ENCODE measurements at regions not wholly inside any gene's neighbourhood (a gene's known extent, or its start where the extent isn't known, plus 50 kb on each side); places are given as distances from the start of the nearest gene placed in this dataset.
"Not testable (repeated sequence)": the region's sequence is repeated elsewhere in the genome, so short reads cannot be mapped to it uniquely, and the experiment has no call there.

GRCh38 chr12:25319233-25319984 lies 68.7 kb upstream of the KRAS start:
- Histone ChIP-seq H3K27me3 (no peaks in the 10 kb centered on the region), H4K20me1 (no peaks in the 10 kb centered on the region), H3K4me3 (no peak overlapping the region), H3K4me2 (peak overlapping the region; percentile 15 to 88 (median 70); a peak in 15 of 22 replicates), H3K4me1 (peaks cover 43 to 60% (median 55%) of the 10 kb centered on the region in 10 experiments), H3K9me3 (replicated peaks in 1 of 11) (peaks cover 0 to 23% (median 13%) of the 10 kb centered on the region in 11 experiments; a peak in 15 of 22 replicates), H3K36me3 (no peaks in the 10 kb centered on the region), H3K27ac (peak overlapping the region in 5 of 11 experiments; percentile 6 to 46 (median 27); a peak in 5 of 22 replicates), H3K9ac (no peak overlapping the region)
- TF ChIP-seq Cebpa-rat (IDR thresholded peaks at IDR 0.05), result 0 out of 22 replicates have a peak, but pooled peaks of 1 of the 11 experiments have one; percentile 33

GRCh38 chr12:25317553-25317952 lies 66.8 kb upstream of the KRAS start:
- H3K9ac ChIP-seq, result no peak overlapping the region
- H3K4me1 ChIP-seq, result peaks cover 24 to 42% (median 36%) of the 10 kb centered on the region in 10 experiments
- no peaks in the 10 kb centered on the region for H3K27me3 ChIP-seq
- TF ChIP-seq Cebpa-rat (IDR thresholded peaks at IDR 0.05), result no peak
- H3K36me3 ChIP-seq, result no peaks in the 10 kb centered on the region
- peak overlapping the region in 1 of 11 experiments; percentile 3; a peak in 2 of 22 replicates for H3K4me2 ChIP-seq
- peaks cover under 1 to 35% (median 17%) of the 10 kb centered on the region in 11 experiments; a peak in 17 of 22 replicates for H3K9me3 ChIP-seq (replicated peaks in 1 of 11)
- no peak overlapping the region for H3K4me3 ChIP-seq
- no peaks in the 10 kb centered on the region for H4K20me1 ChIP-seq
- no peak overlapping the region for H3K27ac ChIP-seq

GRCh38 chr12:25315388-25315787 lies 64.7 kb upstream of the KRAS start:
- no peak overlapping the region for H3K9ac ChIP-seq
- no peak overlapping the region for H3K27ac ChIP-seq
- H3K36me3 ChIP-seq, result no peaks in the 10 kb centered on the region
- no peak overlapping the region for H3K4me2 ChIP-seq
- H3K9me3 ChIP-seq (replicated peaks in 1 of 11), result peaks cover 7 to 36% (median 22%) of the 10 kb centered on the region in 11 experiments; a peak in 17 of 22 replicates
- no peak overlapping the region for H3K4me3 ChIP-seq
- peaks cover 13 to 20% (median 15%) of the 10 kb centered on the region in 10 experiments for H3K4me1 ChIP-seq
- no peaks in the 10 kb centered on the region for H3K27me3 ChIP-seq
- no peak for TF ChIP-seq Cebpa-rat (IDR thresholded peaks at IDR 0.05)
- no peaks in the 10 kb centered on the region for H4K20me1 ChIP-seq

- not testable (repeated sequence) for H3K4me2 ChIP-seq, H3K36me3 ChIP-seq, H4K20me1 ChIP-seq, H3K27ac ChIP-seq, H3K27me3 ChIP-seq, H3K4me1 ChIP-seq, H3K9ac ChIP-seq, H3K4me3 ChIP-seq
- H3K9me3 ChIP-seq (replicated peaks in 1 of 11), result peaks cover 7 to 36% (median 22%) of the 10 kb centered on the region in 11 experiments; a peak in 17 of 22 replicates
Observed at GRCh38 chr12:25313266-25313990, 62.7 kb upstream of the KRAS start.

DNA sequence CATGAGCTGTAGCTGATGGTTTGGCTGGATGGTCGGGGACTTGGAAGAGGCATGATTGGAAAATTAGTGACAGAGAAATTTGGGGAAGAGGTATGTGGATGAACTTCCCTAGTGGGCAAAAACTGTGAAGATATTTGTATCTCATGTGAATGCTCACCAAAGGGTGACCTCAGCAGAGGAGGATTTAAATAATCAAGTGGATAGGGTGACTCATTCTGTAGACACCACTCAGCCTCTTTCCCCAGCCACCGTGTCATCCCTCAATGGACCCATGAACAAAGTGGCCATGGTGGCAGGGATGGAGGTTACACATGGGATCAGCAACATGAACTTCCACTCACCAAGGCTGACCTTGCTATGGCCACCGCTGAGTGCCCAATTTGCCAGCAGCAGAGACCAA lies 60.8 kb upstream of the KRAS start:
- Histone ChIP-seq H3K4me2 (no peak overlapping the region), H3K9me3 (replicated peaks in 1 of 11) (peaks cover 7 to 36% (median 22%) of the 10 kb centered on the region in 11 experiments; a peak in 17 of 22 replicates), H4K20me1 (no peaks in the 10 kb centered on the region), H3K36me3 (no peaks in the 10 kb centered on the region), H3K27me3 (no peaks in the 10 kb centered on the region), H3K27ac (no peak overlapping the region), H3K4me1 (no peaks in the 10 kb centered on the region), H3K9ac (no peak overlapping the region), H3K4me3 (no peak overlapping the region)
- TF ChIP-seq Cebpa-rat (IDR thresholded peaks at IDR 0.05), result no peak

GRCh38 chr12:25310071-25310470 lies 59.3 kb upstream of the KRAS start:
- not testable (repeated sequence) for H3K4me3 ChIP-seq
- peaks cover 0 to 22% (median 17%) of the 10 kb centered on the region in 11 experiments; a peak in 13 of 22 replicates for H3K9me3 ChIP-seq (replicated peaks in 1 of 11)

DNA sequence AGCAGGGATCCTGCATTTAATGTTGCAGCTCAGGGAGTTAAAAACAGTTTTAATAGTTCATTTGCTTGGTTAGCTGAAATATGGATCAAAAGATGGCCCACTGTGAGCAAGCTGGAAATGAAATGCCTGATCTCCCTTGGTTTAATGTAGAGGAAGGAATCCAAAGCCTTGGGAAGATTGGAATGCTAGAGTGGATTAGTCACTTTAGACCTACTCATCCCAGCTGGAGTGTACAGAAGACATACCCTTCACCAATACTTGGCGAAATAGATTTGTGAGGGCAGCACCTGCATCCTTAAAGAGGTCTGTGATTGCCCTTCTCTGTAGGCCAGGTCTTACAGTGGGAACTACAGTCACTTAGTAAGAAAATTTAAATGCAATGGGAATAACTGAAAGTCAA lies 58.0 kb upstream of the KRAS start:
- H3K4me1 ChIP-seq, result no peaks in the 10 kb centered on the region
- H3K27me3 ChIP-seq, result no peaks in the 10 kb centered on the region

More at GRCh38 chr12:25310071-25310470, 59.3 kb upstream of the KRAS start:
- not testable (repeated sequence) for H3K36me3 ChIP-seq, H4K20me1 ChIP-seq, H3K9ac ChIP-seq, H3K27me3 ChIP-seq, H3K4me2 ChIP-seq, H3K4me1 ChIP-seq, H3K27ac ChIP-seq

GRCh38 chr12:25307818-25308217 lies 57.1 kb upstream of the KRAS start:
- Histone ChIP-seq H3K36me3 (no peaks in the 10 kb centered on the region), H3K27ac (no peak overlapping the region)

More for the DNA sequence above, 58.0 kb upstream of the KRAS start:
- no peak overlapping the region for H3K4me2 ChIP-seq
- no peak for TF ChIP-seq Cebpa-rat (IDR thresholded peaks at IDR 0.05)
- H3K9ac ChIP-seq, result no peak overlapping the region
- no peak overlapping the region for H3K4me3 ChIP-seq
- H4K20me1 ChIP-seq, result no peaks in the 10 kb centered on the region
- H3K36me3 ChIP-seq, result no peaks in the 10 kb centered on the region
- peaks cover 0 to 16% (median 10%) of the 10 kb centered on the region in 11 experiments; a peak in 14 of 22 replicates for H3K9me3 ChIP-seq (replicated peaks in 1 of 11)
- H3K27ac ChIP-seq, result no peak overlapping the region

GRCh38 chr12:25301798-25302197 lies 51.1 kb upstream of the KRAS start:
- no peaks in the 10 kb centered on the region for H4K20me1 ChIP-seq
- TF ChIP-seq Cebpa-rat (IDR thresholded peaks at IDR 0.05), result peak in 1 of 11 experiments; percentile 59; a peak in 1 of 22 replicates
- no peaks in the 10 kb centered on the region for H3K4me1 ChIP-seq
- H3K9me3 ChIP-seq (replicated peaks in 1 of 11), result peaks cover 0 to 11% (median 0%) of the 10 kb centered on the region in 11 experiments; a peak in 7 of 22 replicates
- no peaks in the 10 kb centered on the region for H3K27me3 ChIP-seq
- H3K4me3 ChIP-seq, result no peak overlapping the region
- H3K36me3 ChIP-seq, result no peaks in the 10 kb centered on the region
- H3K4me2 ChIP-seq, result no peak overlapping the region
- H3K27ac ChIP-seq, result no peak overlapping the region
- no peak overlapping the region for H3K9ac ChIP-seq

More at GRCh38 chr12:25307818-25308217, 57.1 kb upstream of the KRAS start:
- Histone ChIP-seq H3K9ac (no peak overlapping the region), H3K27me3 (no peaks in the 10 kb centered on the region), H3K4me1 (no peaks in the 10 kb centered on the region), H4K20me1 (no peaks in the 10 kb centered on the region), H3K9me3 (replicated peaks in 1 of 11) (peaks cover 0 to 20% (median 7%) of the 10 kb centered on the region in 11 experiments; a peak in 12 of 22 replicates), H3K4me3 (no peak overlapping the region), H3K4me2 (no peak overlapping the region)
- no peak for TF ChIP-seq Cebpa-rat (IDR thresholded peaks at IDR 0.05)
